H9 (cell line): ENCODE measurements at regions not wholly inside any gene's neighbourhood (a gene's known extent, or its start where the extent isn't known, plus 50 kb on each side); places are given as distances from the start of the nearest gene placed in this dataset.
"Not testable (repeated sequence)": the region's sequence is repeated elsewhere in the genome, so short reads cannot be mapped to it uniquely, and the experiment has no call there.

Experiments used
- DNase-seq: peaks from one replicate; pipeline ENCODE4 v3.0.0-alpha.2; 2017
- H2AFZ ChIP-seq: one replicate; pipeline ENCODE4 v1.6.1; 2013; ENCODE audit warnings: mild to moderate bottlenecking, low read length, control low read depth, moderate library complexity
- H2AK5ac ChIP-seq: 2 replicates; pipeline ENCODE4 v1.6.1; 2013; ENCODE audit warnings: low read length, control low read depth, mixed read lengths; ENCODE audit not compliant: insufficient read length
- H2BK120ac ChIP-seq: one replicate; pipeline ENCODE4 v1.6.1; 2013; ENCODE audit warnings: low read depth, mild to moderate bottlenecking, low read length, control low read depth, inconsistent platforms; ENCODE audit not compliant: poor library complexity, severe bottlenecking
- H2BK12ac ChIP-seq: 2 replicates; pipeline ENCODE4 v1.6.1; 2013; ENCODE audit warnings: low read length, control low read depth, mixed read lengths, low read depth; ENCODE audit not compliant: insufficient read length
- H2BK15ac ChIP-seq: 2 replicates; pipeline ENCODE4 v1.6.1; 2013; ENCODE audit warnings: low read depth, low read length, control low read depth
- H2BK20ac ChIP-seq: one replicate; pipeline ENCODE4 v1.6.1; 2013; ENCODE audit warnings: low read depth, mild to moderate bottlenecking, low read length, control low read depth, inconsistent platforms; ENCODE audit not compliant: poor library complexity, severe bottlenecking
- H2BK5ac ChIP-seq: 2 replicates; pipeline ENCODE4 v1.6.1; 2013; ENCODE audit warnings: low read length, control low read depth, mixed read lengths; ENCODE audit not compliant: insufficient read length
- H3K14ac ChIP-seq: 2 replicates; pipeline ENCODE4 v1.6.1; 2013; ENCODE audit warnings: low read length, control low read depth; ENCODE audit not compliant: insufficient read depth
- H3K18ac ChIP-seq: 2 replicates; pipeline ENCODE4 v1.6.1; 2013; ENCODE audit warnings: low read depth, mild to moderate bottlenecking, mixed read lengths, low read length, control low read depth; ENCODE audit not compliant: insufficient read length
- H3K23ac ChIP-seq: 2 replicates; pipeline ENCODE4 v1.6.1; 2013; ENCODE audit warnings: low read length, control low read depth, mixed read lengths, low read depth; ENCODE audit not compliant: insufficient read length
- H3K23me2 ChIP-seq: 2 replicates; pipeline ENCODE4 v1.6.1; 2013; ENCODE audit warnings: low read depth, mild to moderate bottlenecking, mixed read lengths, low read length, control low read depth; ENCODE audit not compliant: insufficient read length, poor library complexity, severe bottlenecking
- H3K27ac ChIP-seq: 2 replicates; pipeline ENCODE4 v1.5.1; 2013; ENCODE audit warnings: low read length, control low read depth, mixed read lengths, low read depth; ENCODE audit not compliant: insufficient read length
- H3K27me3 ChIP-seq: 2 replicates; pipeline ENCODE4 v1.6.1; 2013; ENCODE audit warnings: low read length, control low read depth, inconsistent platforms; ENCODE audit not compliant: insufficient read depth
- H3K4ac ChIP-seq: 2 replicates; pipeline ENCODE4 v1.6.1; 2013; ENCODE audit warnings: low read depth, mild to moderate bottlenecking, control low read depth, inconsistent platforms, low read length, moderate library complexity
- H3K4me1 ChIP-seq: 2 replicates; pipeline ENCODE4 v1.6.1; 2013; ENCODE audit warnings: low read length, control low read depth, inconsistent platforms; ENCODE audit not compliant: insufficient read depth
- H3K4me2 ChIP-seq: 2 replicates; pipeline ENCODE4 v1.6.1; 2013; ENCODE audit warnings: low read length, control low read depth, mixed read lengths; ENCODE audit not compliant: insufficient read length, insufficient read depth
- H3K56ac ChIP-seq: 2 replicates; pipeline ENCODE4 v1.6.1; 2013; ENCODE audit warnings: low read depth, mild to moderate bottlenecking, mixed read lengths, low read length, control low read depth; ENCODE audit not compliant: insufficient read length
- H3K79me1 ChIP-seq: 2 replicates; pipeline ENCODE4 v1.6.1; 2013; ENCODE audit warnings: low read depth, mild to moderate bottlenecking, moderate library complexity, low read length, control low read depth, inconsistent platforms; ENCODE audit not compliant: insufficient read depth, poor library complexity, severe bottlenecking
- H3K79me2 ChIP-seq: 2 replicates; pipeline ENCODE4 v1.6.1; 2013; ENCODE audit warnings: low read length, control low read depth, inconsistent platforms; ENCODE audit not compliant: insufficient read depth
- H3K9ac ChIP-seq: 2 replicates; pipeline ENCODE4 v1.6.1; 2013; ENCODE audit warnings: low read length, control low read depth, mixed read lengths; ENCODE audit not compliant: insufficient read length; ENCODE audit errors: extremely low read depth
- H3K9me3 ChIP-seq: one replicate; pipeline ENCODE4 v1.6.1; 2013; ENCODE audit warnings: low read depth, low read length, inconsistent platforms; ENCODE audit not compliant: control insufficient read depth
- H3T11ph ChIP-seq: one replicate; pipeline ENCODE4 v1.6.1; 2013; ENCODE audit warnings: mild to moderate bottlenecking, low read length, control low read depth, inconsistent platforms
- H4K20me1 ChIP-seq: one replicate; pipeline ENCODE4 v1.6.1; 2013; ENCODE audit not compliant: control insufficient read depth, insufficient read length, insufficient read depth
- H4K5ac ChIP-seq: 2 replicates; pipeline ENCODE4 v1.6.1; 2013; ENCODE audit warnings: low read depth, mild to moderate bottlenecking, mixed read lengths, low read length, control low read depth; ENCODE audit not compliant: insufficient read length
- H4K8ac ChIP-seq: replicated peaks from 2 replicates; pipeline ENCODE4 v1.6.1; 2013; ENCODE audit warnings: low read length, control low read depth, mixed read lengths, low read depth; ENCODE audit not compliant: insufficient read length
- H4K91ac ChIP-seq: 2 replicates; pipeline ENCODE4 v1.6.1; 2013; ENCODE audit warnings: low read depth, mild to moderate bottlenecking, moderate library complexity, mixed read lengths, low read length, control low read depth; ENCODE audit not compliant: insufficient read length
- H3K27ac Mint-ChIP-seq, 3 experiments: 2 replicates in 2 of 3; 3 replicates in 1 of 3; pipeline ENCODE4 v1.8.0; 2020 to 2021; ENCODE audit warnings: mixed read lengths in 3 of 3, mild to moderate bottlenecking in 1 of 3, moderate library complexity in 1 of 3
- H3K27me3 Mint-ChIP-seq: 2 replicates; pipeline ENCODE4 v1.8.0; 2021; ENCODE audit warnings: low read depth, mild to moderate bottlenecking, moderate library complexity, mixed read lengths
- H3K36me3 Mint-ChIP-seq, 3 experiments: 2 replicates in 2 of 3; 3 replicates in 1 of 3; pipeline ENCODE4 v1.8.0; 2020 to 2021; ENCODE audit warnings: low read depth in 3 of 3, mixed read lengths in 3 of 3; ENCODE audit not compliant: insufficient read depth in 1 of 3
- H3K4me1 Mint-ChIP-seq, 2 experiments: 2 replicates each; pipeline ENCODE4 v1.8.0; 2020; ENCODE audit warnings: mixed read lengths in 2 of 2
- H3K4me3 Mint-ChIP-seq, 2 experiments: 2 replicates in 1 of 2; 3 replicates in 1 of 2; pipeline ENCODE4 v1.8.0; 2020 to 2021; ENCODE audit warnings: mild to moderate bottlenecking in 2 of 2, mixed read lengths in 2 of 2, moderate library complexity in 1 of 2
- H3K9me3 Mint-ChIP-seq, 2 experiments: 2 replicates in 1 of 2; 3 replicates in 1 of 2; pipeline ENCODE4 v1.8.0; 2020; ENCODE audit warnings: mild to moderate bottlenecking in 2 of 2, mixed read lengths in 2 of 2, moderate library complexity in 1 of 2
- WGBS: extraction: QIAGEN DNeasy Blood & Tissue Kit; methylation state at CpG from one replicate; pipeline ENCODE4 v1.1.7; 2013; ENCODE audit warnings: missing lambda C conversion rate, low lambda C conversion rate, mixed read lengths; ENCODE audit not compliant: insufficient read length; ENCODE audit errors: extremely low coverage; 5-methylcytosine and 5-hydroxymethylcytosine counted together

GRCh38 chr15:84094720-84095119, 140.9 kb upstream of the GOLGA6L4 start:
- H3K27me3 Mint-ChIP-seq, DNase-seq, H3K4ac ChIP-seq, H2BK5ac ChIP-seq, H3K23me2 ChIP-seq, H3K14ac ChIP-seq, H3T11ph ChIP-seq, H3K4me1 ChIP-seq, H3K36me3 Mint-ChIP-seq, H4K20me1 ChIP-seq, H4K5ac ChIP-seq, H2AK5ac ChIP-seq, H2BK20ac ChIP-seq, H3K23ac ChIP-seq, H3K9ac ChIP-seq, H3K4me2 ChIP-seq, H3K4me3 Mint-ChIP-seq, H2BK12ac ChIP-seq, H3K27me3 ChIP-seq, H4K8ac ChIP-seq, H4K91ac ChIP-seq, H2BK15ac ChIP-seq, H3K27ac ChIP-seq, H2BK120ac ChIP-seq, H2AFZ ChIP-seq, H3K9me3 Mint-ChIP-seq, H3K27ac Mint-ChIP-seq, H3K56ac ChIP-seq, H3K18ac ChIP-seq, H3K79me2 ChIP-seq, H3K9me3 ChIP-seq, H3K4me1 Mint-ChIP-seq, H3K79me1 ChIP-seq: not testable (repeated sequence)
- no CpG with 5 or more reads among the region's 2 CpGs for WGBS

- not testable (repeated sequence) for H3K4me1 ChIP-seq, H4K8ac ChIP-seq, H4K20me1 ChIP-seq, H2BK5ac ChIP-seq, H2BK12ac ChIP-seq, H3K27me3 ChIP-seq, H3K56ac ChIP-seq, H2BK120ac ChIP-seq, H3K4me3 Mint-ChIP-seq, H3K27ac Mint-ChIP-seq, H3K18ac ChIP-seq, DNase-seq, H3K4me1 Mint-ChIP-seq, H3K9ac ChIP-seq, H2BK15ac ChIP-seq, H3K9me3 Mint-ChIP-seq, H3K9me3 ChIP-seq, H3K79me1 ChIP-seq, H2BK20ac ChIP-seq, H3K27me3 Mint-ChIP-seq, H3K36me3 Mint-ChIP-seq, H3K4ac ChIP-seq, H3K79me2 ChIP-seq, H2AK5ac ChIP-seq, H2AFZ ChIP-seq, H3K14ac ChIP-seq, H3K23ac ChIP-seq, H3K23me2 ChIP-seq, H3K4me2 ChIP-seq, H3T11ph ChIP-seq, H4K5ac ChIP-seq, H3K27ac ChIP-seq, H4K91ac ChIP-seq
- no CpG with 5 or more reads among the region's 3 CpGs for WGBS
Observed at GRCh38 chr15:84097053-84097452, 138.5 kb upstream of the GOLGA6L4 start.
